ENCODE measurements at regions not wholly inside any gene's neighbourhood (a gene's known extent, or its start where the extent isn't known, plus 50 kb on each side); places are given as distances from the start of the nearest gene placed in this dataset.

- TF ChIP-seq RAD21 (conservative IDR thresholded peaks at IDR 0.05): no peak
- no peak for TF ChIP-seq CTCF (IDR thresholded peaks at IDR 0.05; ENCODE audit: poor library complexity, severe bottlenecking)
- no peak for TF ChIP-seq EZH2 (IDR thresholded peaks at IDR 0.05; ENCODE audit: borderline replicate concordance, insufficient read depth, low read length, poor library complexity, severe bottlenecking)
- no peak for TF ChIP-seq TAF1 (IDR thresholded peaks at IDR 0.05; ENCODE audit: low read depth)
- no peak for TF ChIP-seq POLR2AphosphoS5 (IDR thresholded peaks at IDR 0.05)
- no peak for TF ChIP-seq REST (IDR thresholded peaks at IDR 0.05; ENCODE audit: borderline replicate concordance)
Observed at GRCh38 chr12:67391034-67391433, 121.9 kb downstream of the CAND1 start.

Measured in neural cell (in vitro differentiated cells).